HG03135 (cell line): ENCODE measurements at regions not wholly inside any gene's neighbourhood (a gene's known extent, or its start where the extent isn't known, plus 50 kb on each side); places are given as distances from the start of the nearest gene placed in this dataset.
"Not testable (repeated sequence)": the region's sequence is repeated elsewhere in the genome, so short reads cannot be mapped to it uniquely, and the experiment has no call there.

Experiments
- ATAC-seq: cut with Tn5 transposase; IDR thresholded peaks from one replicate; pipeline ENCODE4 v1.9.1; 2021; ENCODE audit warnings: mild to moderate bottlenecking, moderate library complexity; ENCODE audit not compliant: unreplicated experiment

DNA sequence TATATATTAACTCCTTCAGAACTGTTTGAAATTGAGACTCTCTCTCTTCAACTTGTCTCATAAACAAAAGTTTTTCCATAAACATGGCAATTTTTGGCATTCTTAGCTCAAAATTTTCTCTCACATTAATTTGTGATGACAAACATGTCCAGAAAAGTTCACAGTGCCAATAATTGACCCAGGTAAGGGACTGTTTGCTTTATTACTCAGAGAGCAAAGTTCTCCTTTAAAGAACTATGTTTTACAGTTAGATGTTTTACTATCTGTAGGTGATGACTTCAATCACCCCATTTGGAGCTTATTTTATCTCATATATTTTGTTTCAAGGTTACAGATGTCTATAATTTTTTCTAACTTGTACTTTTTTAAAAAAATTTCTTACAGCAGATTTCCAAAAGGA lies 855.6 kb downstream of the SLC16A7 start:
- no peak for ATAC-seq

DNA sequence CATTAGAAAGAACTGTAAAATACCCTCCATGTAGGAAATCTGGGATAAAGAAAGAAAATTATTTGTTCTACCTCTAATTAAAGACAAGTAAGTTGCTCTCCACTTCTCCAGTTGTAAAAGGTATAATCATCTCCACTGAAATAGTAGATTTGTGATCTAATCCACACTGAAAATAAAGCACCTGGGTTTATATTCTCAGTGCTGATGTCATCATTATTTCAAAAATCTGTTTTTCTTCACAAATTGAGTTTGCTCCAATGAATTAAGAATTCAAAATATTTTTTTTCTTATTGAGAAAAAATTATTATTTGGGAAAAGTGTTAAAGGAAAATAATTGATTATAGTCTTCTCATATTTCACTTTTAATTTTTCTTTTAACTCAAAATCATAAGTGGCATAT lies 869.2 kb downstream of the SLC16A7 start:
- ATAC-seq, result no peak

DNA sequence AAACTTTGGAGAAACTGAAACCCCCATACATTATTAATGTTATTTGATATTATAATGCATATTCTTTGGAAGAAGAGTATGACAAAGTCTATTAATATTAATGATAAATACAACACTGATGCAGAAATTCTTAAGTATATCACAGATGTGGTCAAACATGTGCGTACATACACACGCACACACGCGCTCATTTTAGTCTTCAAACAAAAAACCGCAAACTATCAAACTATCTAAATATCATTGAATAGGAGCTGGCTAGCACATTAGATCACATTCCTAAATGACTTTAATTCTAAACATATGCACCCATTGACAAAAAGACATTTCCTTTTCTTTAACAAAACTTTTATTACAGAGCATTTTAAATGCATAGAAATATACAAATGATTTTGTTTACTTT lies 872.7 kb downstream of the SLC16A7 start:
- ATAC-seq, result no peak

DNA sequence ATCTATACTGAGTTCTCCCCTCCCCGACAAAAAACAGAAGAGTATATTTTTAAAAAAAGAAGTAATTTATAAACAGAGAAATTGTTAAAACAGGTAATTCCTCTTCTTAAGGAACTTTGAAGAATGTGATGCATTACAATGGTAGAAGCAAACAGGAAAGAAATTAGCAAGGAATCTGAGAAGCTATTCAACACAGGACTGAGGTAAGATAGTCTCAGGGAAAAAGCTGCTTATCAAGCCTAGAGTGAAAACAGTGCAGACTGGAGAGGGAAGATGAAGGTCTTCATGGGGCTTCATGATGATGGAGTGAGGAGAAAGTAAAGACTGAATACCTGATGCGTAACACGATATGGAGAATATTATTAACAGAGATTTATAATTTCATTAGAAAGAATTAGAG lies 880.0 kb downstream of the SLC16A7 start:
- ATAC-seq, result no peak

DNA sequence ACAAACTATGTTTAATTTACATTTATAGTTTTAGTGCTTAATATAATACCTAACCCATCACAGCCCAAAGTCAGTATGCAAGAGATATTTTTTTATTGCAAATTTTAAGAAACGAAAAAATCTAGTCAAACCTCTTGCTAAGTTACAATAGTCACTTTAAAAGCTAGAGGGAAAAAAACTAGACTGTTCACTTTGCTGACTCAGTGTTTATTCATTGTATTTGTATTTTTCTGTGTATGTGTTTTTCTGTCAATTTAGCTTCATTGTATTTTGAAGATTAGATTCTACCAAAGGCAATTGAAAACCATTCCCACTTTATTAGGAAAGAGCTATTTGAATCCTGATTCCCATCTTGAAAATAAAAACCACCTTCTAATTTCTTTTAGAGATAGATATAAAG lies 891.5 kb downstream of the SLC16A7 start:
- ATAC-seq, result no peak

DNA sequence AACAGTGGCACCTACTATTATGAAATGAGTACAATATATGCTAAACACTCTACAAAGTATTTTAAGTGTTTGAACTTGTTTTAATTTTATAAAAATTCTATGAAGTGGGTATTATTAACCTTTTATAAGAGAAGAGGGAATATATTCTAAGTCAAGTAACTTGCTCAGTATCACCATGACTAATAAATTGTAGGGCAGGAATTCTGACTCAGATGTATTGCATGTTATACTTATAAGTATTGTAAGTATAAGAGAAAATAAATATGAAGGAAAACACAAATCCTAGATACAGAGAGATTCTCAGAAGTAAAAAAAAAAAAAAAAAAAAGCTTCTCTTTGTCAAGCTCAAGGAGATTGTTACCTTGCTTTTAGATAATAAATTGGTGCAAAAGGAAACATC lies 893.2 kb downstream of the SLC16A7 start:
- no peak for ATAC-seq

DNA sequence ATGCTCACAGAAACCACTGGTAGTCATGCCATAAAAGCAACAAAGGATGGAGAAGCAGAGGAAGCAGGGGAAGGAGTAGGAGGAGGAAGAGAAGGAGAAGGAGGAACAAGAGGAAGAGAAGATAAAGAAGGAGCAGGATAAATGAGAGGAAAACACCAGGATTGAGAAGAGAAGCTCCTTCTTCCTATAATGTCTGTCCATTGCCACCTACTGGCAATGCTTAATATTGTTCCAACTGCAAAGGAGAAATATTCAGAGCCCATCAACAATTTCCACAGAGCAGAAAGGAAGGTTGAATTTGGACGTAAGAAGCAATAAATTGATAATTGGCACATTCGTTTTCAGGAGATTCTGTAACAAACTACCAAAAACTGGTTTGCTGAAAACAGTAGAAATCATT lies 898.4 kb downstream of the SLC16A7 start:
- ATAC-seq, result no peak

DNA sequence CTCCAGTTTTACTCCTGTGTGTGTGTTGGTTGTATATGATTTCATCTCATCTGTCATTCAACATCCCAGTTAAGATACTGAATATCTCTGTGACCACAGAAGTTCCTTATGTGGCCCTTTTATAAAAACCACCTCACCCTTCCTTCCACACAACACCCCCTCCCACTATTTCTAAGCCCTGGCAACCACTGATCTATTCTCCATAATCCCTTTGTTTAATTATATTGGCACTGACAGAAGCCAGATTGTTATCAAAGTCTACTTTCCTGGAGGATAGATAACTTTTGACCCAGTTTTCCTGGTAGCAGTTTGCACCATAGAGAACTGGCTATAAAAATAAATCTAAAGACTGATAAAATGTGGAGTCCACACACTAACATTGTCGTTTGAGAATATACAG lies 902.8 kb downstream of the SLC16A7 start:
- no peak for ATAC-seq

DNA sequence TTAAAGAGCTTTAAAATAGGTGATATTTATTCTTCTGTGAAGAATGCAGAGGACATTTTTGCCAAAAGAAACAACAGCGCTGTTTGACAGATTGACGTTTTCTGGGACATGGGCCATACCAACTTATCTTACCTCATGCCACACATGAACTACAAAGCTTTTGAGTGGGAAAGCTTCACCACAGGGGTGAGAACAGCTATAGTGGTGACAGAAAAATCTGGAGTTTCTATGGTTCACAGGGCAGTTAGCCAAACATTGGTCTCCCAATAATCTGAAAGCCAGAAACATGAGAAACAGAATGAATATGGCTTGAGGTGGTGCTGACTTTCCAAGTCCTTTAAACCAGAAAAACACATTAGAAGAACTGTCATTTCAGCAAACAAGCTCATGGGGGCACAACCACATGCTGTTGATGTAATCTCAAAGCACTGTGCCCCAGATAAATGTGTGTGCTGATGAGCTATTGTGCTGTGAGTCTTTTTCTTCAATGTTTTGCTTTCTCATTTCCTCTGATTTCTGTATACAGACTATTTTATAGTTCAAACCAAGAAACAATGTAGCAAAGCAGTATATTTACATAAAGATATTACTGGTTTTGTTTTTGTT lies 905.4 kb downstream of the SLC16A7 start:
- ATAC-seq, result no peak

DNA sequence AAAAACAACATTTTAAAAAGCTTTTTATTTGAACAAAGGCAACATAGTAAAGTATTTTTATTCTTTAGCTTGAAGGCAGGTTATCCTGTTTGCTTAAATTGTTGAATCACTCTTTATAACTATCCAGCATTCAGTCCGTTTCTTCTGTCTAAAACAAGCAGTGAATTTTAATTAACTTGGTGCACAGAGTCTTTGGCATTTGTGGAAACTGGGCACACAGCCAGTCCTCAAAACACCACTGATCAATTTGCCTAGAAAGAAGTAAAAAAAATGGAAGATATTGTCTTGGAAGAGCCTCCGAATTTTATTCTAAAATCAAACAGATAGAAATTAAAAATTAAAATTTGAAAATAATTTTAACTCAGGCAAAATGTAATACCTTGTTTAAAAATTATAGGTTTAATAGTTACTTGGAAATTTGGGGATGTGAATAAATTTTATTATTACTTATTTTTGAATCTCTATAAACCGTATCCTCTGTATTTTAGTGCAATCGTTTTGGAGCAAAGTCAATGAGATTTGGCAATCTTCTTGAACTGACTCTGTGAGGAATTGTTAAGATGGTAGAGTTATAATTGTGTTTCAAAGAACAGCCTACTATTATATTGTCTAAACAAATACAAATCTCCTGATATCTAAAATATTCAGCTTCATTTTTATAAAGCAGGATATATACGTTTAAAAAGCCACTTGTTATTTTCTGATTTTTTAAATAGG lies 927.0 kb downstream of the SLC16A7 start:
- no peak for ATAC-seq

DNA sequence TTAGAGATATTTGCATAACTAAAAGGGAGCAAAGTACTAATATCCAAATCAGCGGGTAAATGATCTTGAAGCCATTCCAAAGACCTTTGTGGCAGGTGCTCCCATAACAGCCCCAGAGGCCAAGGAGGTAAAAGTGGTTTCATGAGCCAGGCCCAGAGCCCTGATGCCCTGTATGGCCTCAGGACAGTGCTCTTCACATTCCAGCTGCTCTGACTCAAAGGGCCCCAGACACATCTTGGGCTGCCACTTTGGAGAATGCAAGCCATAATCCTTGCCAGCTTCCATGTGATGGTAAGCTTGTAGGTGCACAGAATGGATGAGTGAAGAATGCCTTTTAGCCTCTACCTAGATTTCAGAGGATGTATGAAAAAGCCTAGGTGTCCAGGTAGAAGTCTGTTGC lies 933.4 kb downstream of the SLC16A7 start:
- no peak for ATAC-seq

DNA sequence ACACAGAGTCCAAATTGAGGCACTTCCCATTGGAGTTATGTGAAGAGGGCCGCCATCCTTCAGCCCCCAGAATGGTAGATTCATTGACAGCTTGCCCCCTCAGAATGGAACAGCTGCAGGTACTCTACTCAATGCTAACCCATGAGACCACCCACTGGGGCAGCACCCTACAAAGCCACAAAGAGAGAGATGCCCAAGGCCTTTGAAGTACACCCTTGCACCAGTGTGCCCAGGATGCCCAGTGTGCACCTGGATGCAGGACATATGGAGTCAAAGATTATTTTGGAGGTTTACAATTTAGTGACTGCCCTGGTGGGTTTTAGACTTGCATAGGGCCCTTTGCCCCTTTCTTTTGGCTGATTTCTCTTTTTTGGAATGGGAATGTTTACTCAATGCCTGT lies 933.9 kb downstream of the SLC16A7 start:
- ATAC-seq, result no peak

DNA sequence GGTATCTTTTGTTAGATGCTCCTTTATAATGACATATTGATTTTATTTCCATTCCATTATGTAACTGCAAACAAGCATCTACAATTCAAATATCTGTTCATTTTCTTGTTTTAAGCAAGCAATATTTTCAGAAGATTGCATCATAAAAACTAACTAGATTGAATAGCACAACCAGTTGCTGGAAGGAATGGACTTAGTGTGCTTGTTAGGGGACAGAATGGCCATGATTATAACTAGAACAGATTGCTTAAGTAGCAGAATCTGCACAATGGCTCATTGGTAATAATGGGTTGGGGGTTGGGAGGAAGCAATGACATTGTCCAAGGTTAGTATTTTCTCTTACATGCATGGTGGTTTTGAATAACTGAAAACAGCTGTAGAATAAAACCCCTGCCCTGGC lies 939.5 kb downstream of the SLC16A7 start:
- ATAC-seq, result no peak

DNA sequence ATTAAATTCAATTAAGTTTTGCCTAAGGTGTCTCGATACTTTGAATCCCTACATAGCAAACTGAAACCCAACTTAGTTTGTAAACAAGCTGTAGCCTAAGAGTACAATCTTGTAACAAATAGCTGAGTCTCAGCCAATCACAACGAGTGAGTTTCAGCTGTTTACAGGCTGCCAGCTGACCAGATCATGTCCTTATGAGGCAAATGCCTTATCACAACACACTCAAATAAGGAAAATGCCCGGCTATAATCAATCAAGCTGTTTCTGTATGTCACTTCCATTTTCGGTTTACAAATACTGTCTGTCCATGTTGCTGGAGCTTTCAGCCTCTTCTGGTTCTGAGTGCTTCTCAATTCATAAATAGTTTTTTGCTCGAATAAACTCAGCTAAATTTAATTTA lies 943.8 kb downstream of the SLC16A7 start:
- no peak for ATAC-seq

DNA sequence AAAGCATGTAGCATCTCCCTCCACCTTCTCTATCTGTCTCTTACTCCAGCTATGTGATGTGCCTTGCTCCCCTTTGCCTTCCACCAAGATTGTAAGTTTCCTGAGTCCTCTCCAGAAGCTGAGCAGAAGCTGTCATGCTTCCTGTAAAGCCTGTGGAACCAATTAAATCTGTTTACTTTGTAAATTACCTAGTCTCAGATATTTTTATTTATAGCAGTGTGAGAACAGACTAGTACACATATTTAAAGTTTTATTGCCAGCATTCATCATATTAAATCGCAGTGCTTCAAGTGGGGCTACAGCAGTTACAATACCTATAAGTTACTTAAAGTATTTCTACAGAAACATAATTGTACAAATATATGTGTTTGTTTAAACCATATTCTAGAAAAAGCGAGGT lies 973.1 kb downstream of the SLC16A7 start:
- ATAC-seq, result no peak

DNA sequence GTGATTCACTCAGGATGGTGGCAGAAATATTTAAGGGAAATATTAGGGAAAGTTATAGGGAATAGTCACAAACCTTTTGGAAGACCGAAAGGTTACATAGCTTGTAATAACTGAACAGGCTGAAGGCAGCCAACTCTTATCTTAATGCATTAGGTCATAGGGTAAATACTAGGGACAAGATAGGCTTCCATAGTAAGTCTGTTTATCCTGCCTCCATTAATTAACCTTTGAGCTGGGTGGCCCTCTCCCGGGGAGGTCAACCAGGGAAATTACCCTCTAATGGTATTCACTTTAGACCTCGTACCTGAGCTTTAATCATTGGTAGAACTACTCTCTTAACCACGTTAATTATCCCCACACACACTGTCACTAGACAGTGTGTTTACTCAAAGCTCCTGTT lies 981.8 kb downstream of the SLC16A7 start:
- ATAC-seq, result no peak

DNA sequence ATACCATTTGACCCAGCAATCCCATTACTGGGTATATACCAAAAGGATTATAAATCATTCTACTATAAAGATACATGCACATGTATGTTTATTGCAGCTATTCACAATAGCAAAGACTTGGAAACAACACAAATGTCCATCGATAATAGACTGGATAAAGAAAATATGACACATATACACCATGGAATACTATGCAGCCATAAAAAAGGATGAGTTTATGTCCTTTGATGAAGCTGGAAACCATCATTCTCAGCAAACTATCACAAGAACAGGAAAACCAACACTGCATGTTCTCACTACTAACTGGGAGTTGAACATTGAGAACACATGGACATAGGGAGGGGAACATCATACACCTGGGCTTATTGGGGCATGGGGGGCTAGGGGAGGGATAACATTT lies 991.8 kb downstream of the SLC16A7 start:
- not testable (repeated sequence) for ATAC-seq

DNA sequence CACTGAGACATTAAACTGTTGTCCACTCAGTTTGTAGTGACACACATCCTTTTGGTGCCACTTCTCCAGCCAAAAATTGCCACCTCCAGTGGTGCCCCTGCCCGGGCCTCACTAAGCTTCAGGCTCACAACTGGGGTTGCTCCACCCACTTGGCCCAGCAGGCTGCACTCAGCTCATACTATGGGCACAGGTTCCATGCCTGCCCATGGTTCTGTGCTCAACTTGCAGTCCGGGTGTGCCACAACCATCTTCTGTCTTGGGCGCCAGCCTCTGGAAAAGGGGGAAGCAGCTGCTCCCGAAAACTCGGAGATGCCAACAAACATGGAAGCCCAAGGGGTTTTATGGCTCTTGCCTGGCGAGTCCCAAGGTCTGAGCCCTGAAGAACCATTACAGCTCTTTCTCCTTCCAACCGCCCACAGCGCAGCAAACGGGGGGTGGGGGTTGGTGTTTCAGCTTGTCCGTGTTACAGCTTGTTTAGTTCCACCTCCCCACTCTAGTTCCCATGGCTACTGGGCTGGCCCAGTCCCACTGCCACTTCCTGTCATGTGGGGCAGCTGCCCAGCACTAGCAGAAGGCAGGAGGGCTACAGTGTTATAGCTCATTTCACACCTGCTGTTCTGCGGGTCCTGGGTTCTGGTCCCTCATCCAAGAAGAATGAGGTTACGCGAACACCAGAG lies 998.3 kb downstream of the SLC16A7 start:
- no peak for ATAC-seq

DNA sequence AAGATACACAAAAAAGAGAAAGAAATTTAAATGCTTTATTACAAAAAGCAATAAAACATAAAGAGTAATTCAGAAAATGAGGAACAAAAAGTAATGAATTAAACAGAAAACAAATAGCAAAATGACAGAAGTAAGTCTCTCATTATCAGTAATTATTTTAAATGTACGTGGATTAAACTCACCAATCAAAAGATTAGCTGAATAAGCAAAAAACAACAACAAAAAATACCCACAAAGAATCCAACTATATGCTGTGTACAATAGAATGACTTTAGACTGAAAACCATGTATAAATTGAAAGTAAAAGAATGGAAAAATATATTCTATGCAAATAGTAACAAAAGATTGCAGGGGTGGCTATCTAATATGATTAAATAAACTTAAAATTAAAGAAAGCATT lies 1006.8 kb downstream of the SLC16A7 start:
- ATAC-seq, result no peak

DNA sequence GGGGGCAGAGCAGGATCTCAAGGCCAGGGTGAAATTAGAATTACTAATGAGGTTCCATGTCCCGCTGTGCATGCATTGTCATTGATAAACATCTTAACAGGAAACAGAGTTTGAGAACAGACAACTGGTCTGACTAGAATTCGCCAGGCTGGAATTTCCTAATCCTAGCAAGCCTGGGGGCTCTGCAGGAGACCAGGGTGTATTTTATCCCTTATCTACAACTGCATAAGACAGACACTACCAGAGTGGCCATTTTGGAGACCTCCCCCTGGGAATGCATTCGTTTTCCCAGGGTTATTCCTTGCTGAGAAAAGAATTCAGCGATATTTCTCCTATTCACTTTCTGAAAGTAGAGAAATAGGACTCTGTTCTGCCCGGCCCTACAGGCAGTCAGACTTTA lies 1007.6 kb downstream of the SLC16A7 start:
- not testable (repeated sequence) for ATAC-seq

DNA sequence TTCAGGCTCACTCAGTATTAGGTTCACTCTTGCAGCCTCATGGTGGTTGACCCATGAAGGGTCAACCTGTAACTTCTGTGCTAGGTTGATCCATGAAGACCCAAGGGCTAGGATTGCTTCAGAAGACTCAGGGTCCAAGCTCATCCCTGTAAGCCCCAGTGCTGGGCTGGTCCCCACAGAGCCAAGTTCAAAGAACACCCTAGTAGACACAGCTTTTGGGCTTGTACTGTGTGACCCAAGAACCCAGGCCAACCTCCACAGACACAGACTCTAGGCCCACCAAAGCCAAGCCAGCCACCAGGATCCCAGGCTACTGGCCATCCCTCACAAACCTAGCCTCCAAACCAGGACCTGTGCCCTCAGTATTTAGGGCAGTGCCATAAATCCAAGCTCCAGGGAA lies 1020.6 kb downstream of the SLC16A7 start:
- ATAC-seq, result no peak

DNA sequence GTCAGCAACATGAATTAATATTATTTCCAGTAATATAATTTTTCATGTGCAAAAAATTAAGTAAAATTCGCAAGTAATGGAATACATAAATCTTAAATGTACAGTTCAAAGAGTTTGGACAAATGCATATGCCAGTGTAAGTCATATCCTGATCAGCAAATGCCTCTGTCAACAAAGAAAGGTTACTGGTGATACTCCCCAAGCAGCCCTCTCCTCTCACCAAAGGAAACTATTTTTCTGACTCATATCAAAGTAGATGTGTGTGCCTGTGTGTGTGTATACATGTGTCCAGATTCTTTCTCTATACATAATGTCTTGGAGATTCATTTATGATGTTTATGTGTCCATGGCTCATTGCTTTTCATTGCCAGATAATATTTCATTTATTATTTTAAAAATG lies 1035.0 kb downstream of the SLC16A7 start:
- no peak for ATAC-seq
